ENCODE measurements at regions not wholly inside any gene's neighbourhood (a gene's known extent, or its start where the extent isn't known, plus 50 kb on each side); places are given as distances from the start of the nearest gene placed in this dataset.

GRCh38 chr9:102113191-102113590, 374.7 kb upstream of the GRIN3A start:
- ChIA-PET CTCF (no interaction called here), POLR2A (no interaction called here)
- Histone ChIP-seq H3K27me3 (replicated peaks in 2 of 5; ENCODE audit: control insufficient read depth in 4 of 5, insufficient read depth in 5 of 5, low read length in 4 of 5) (no peaks in the 10 kb centered on the region), H3K4me3 (ENCODE audit: control insufficient read depth in 1 of 7, extremely low read depth in 1 of 7, insufficient read depth in 4 of 7, low read depth in 2 of 7, low read length in 6 of 7) (no peak overlapping the region), H3K4me1 (ENCODE audit: control extremely low read depth in 1 of 4, control insufficient read depth in 4 of 4, insufficient read depth in 4 of 4, low read length in 3 of 4) (no peaks in the 10 kb centered on the region), H3K9me3 (ENCODE audit: control extremely low read depth in 1 of 5, control insufficient read depth in 4 of 5, insufficient read depth in 2 of 5, low read depth in 1 of 5, low read length in 4 of 5) (no peaks in the 10 kb centered on the region), H3K36me3 (ENCODE audit: control insufficient read depth in 4 of 4, insufficient read depth in 4 of 4, low read length in 3 of 4) (no peaks in the 10 kb centered on the region), H3K27ac (ENCODE audit: insufficient read depth in 1 of 2, low read depth in 1 of 2, low read length in 2 of 2, poor library complexity in 1 of 2, severe bottlenecking in 2 of 2) (no peak overlapping the region)
- DNase-seq, result no peak
- WGBS (ENCODE audit: insufficient coverage), result no CpG with 5 or more reads among the region's 1 CpG

- Histone ChIP-seq H3K27ac (ENCODE audit: insufficient read depth in 1 of 2, low read depth in 1 of 2, low read length in 2 of 2, poor library complexity in 1 of 2, severe bottlenecking in 2 of 2) (no peak overlapping the region), H3K9me3 (ENCODE audit: control extremely low read depth in 1 of 5, control insufficient read depth in 4 of 5, insufficient read depth in 2 of 5, low read depth in 1 of 5, low read length in 4 of 5) (no peaks in the 10 kb centered on the region), H3K4me1 (ENCODE audit: control extremely low read depth in 1 of 4, control insufficient read depth in 4 of 4, insufficient read depth in 4 of 4, low read length in 3 of 4) (no peaks in the 10 kb centered on the region), H3K4me3 (ENCODE audit: control insufficient read depth in 1 of 7, extremely low read depth in 1 of 7, insufficient read depth in 4 of 7, low read depth in 2 of 7, low read length in 6 of 7) (no peak overlapping the region), H3K27me3 (replicated peaks in 2 of 5; ENCODE audit: control insufficient read depth in 4 of 5, insufficient read depth in 5 of 5, low read length in 4 of 5) (no peaks in the 10 kb centered on the region), H3K36me3 (ENCODE audit: control insufficient read depth in 4 of 4, insufficient read depth in 4 of 4, low read length in 3 of 4) (no peaks in the 10 kb centered on the region)
- no peak for DNase-seq
- POLR2A ChIA-PET, result no interaction called here
- no CpG with 5 or more reads among the region's 1 CpG for WGBS (ENCODE audit: insufficient coverage)
- CTCF ChIA-PET, result no interaction called here
Observed at GRCh38 chr9:102106439-102106838, 368.0 kb upstream of the GRIN3A start.

DNA sequence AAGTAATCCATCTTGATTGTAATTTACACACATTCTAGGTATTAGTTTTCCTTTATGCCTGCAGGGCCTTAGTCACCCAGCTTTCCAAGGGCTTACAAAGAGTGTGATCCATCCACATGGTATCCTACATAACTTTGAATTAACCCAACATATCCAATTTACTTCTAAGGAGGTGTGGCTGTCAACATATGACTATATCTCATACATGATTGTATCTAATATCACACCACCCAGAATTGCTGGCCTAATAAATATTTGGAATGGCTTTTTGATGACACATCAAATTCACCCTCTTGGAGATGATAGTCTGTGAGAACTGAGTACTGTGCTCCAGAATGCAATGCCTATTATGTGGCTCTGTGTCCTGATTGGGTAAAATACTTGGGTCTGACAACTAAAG, 363.3 kb upstream of the GRIN3A start:
- no peak for DNase-seq
- H3K27ac ChIP-seq (ENCODE audit: insufficient read depth in 1 of 2, low read depth in 1 of 2, low read length in 2 of 2, poor library complexity in 1 of 2, severe bottlenecking in 2 of 2), result no peak overlapping the region
- CTCF ChIA-PET, result no interaction called here
- peaks cover 0 to 3% (median 0%) of the 10 kb centered on the region in 4 experiments for H3K4me1 ChIP-seq (ENCODE audit: control extremely low read depth in 1 of 4, control insufficient read depth in 4 of 4, insufficient read depth in 4 of 4, low read length in 3 of 4)
- H3K27me3 ChIP-seq (replicated peaks in 2 of 5; ENCODE audit: control insufficient read depth in 4 of 5, insufficient read depth in 5 of 5, low read length in 4 of 5), result no peaks in the 10 kb centered on the region
- H3K36me3 ChIP-seq (ENCODE audit: control insufficient read depth in 4 of 4, insufficient read depth in 4 of 4, low read length in 3 of 4), result no peaks in the 10 kb centered on the region
- H3K4me3 ChIP-seq (ENCODE audit: control insufficient read depth in 1 of 7, extremely low read depth in 1 of 7, insufficient read depth in 4 of 7, low read depth in 2 of 7, low read length in 6 of 7), result no peak overlapping the region
- POLR2A ChIA-PET, result no interaction called here
- no peaks in the 10 kb centered on the region for H3K9me3 ChIP-seq (ENCODE audit: control extremely low read depth in 1 of 5, control insufficient read depth in 4 of 5, insufficient read depth in 2 of 5, low read depth in 1 of 5, low read length in 4 of 5)

DNA sequence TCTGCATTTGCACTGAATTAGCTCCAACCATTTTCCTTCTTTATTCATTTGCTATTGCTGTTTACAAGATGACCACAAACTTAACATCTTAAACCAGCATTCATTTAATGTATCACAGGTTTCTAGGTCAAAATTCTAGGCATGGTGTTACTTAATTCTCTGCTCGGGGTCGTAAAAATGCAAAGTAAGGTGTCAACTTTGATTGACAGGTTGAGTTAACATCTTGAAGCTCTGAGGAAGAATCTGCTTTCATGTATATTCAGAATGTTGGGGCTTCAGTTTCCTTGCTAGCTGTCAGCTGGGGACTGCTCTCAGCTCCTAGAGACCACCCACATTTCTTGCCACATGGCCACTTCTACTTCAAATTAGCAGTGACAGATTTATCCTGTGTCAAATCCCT, 348.7 kb upstream of the GRIN3A start:
- ChIA-PET POLR2A (no interaction called here), CTCF (no interaction called here)
- DNase-seq, result no peak

GRCh38 chr9:102085548-102085947, 347.1 kb upstream of the GRIN3A start:
- ChIA-PET POLR2A (no interaction called here), CTCF (no interaction called here)
- no peaks in the 10 kb centered on the region for H3K27me3 ChIP-seq (replicated peaks in 2 of 5; ENCODE audit: control insufficient read depth in 4 of 5, insufficient read depth in 5 of 5, low read length in 4 of 5)
- H3K36me3 ChIP-seq (ENCODE audit: control insufficient read depth in 4 of 4, insufficient read depth in 4 of 4, low read length in 3 of 4), result no peaks in the 10 kb centered on the region
- no peaks in the 10 kb centered on the region for H3K4me1 ChIP-seq (ENCODE audit: control extremely low read depth in 1 of 4, control insufficient read depth in 4 of 4, insufficient read depth in 4 of 4, low read length in 3 of 4)
- no peaks in the 10 kb centered on the region for H3K9me3 ChIP-seq (ENCODE audit: control extremely low read depth in 1 of 5, control insufficient read depth in 4 of 5, insufficient read depth in 2 of 5, low read depth in 1 of 5, low read length in 4 of 5)
- no peak for DNase-seq
- no peak overlapping the region for H3K27ac ChIP-seq (ENCODE audit: insufficient read depth in 1 of 2, low read depth in 1 of 2, low read length in 2 of 2, poor library complexity in 1 of 2, severe bottlenecking in 2 of 2)
- H3K4me3 ChIP-seq (ENCODE audit: control insufficient read depth in 1 of 7, extremely low read depth in 1 of 7, insufficient read depth in 4 of 7, low read depth in 2 of 7, low read length in 6 of 7), result no peak overlapping the region

More for the DNA sequence above, 348.7 kb upstream of the GRIN3A start:
- Histone ChIP-seq H3K27me3 (replicated peaks in 2 of 5; ENCODE audit: control insufficient read depth in 4 of 5, insufficient read depth in 5 of 5, low read length in 4 of 5) (no peaks in the 10 kb centered on the region), H3K27ac (ENCODE audit: insufficient read depth in 1 of 2, low read depth in 1 of 2, low read length in 2 of 2, poor library complexity in 1 of 2, severe bottlenecking in 2 of 2) (no peak overlapping the region), H3K9me3 (ENCODE audit: control extremely low read depth in 1 of 5, control insufficient read depth in 4 of 5, insufficient read depth in 2 of 5, low read depth in 1 of 5, low read length in 4 of 5) (no peaks in the 10 kb centered on the region), H3K36me3 (ENCODE audit: control insufficient read depth in 4 of 4, insufficient read depth in 4 of 4, low read length in 3 of 4) (no peaks in the 10 kb centered on the region), H3K4me3 (ENCODE audit: control insufficient read depth in 1 of 7, extremely low read depth in 1 of 7, insufficient read depth in 4 of 7, low read depth in 2 of 7, low read length in 6 of 7) (no peak overlapping the region), H3K4me1 (ENCODE audit: control extremely low read depth in 1 of 4, control insufficient read depth in 4 of 4, insufficient read depth in 4 of 4, low read length in 3 of 4) (no peaks in the 10 kb centered on the region)
- 89% methylated on average over 2 of the region's 2 CpGs for WGBS (ENCODE audit: insufficient coverage)

DNA sequence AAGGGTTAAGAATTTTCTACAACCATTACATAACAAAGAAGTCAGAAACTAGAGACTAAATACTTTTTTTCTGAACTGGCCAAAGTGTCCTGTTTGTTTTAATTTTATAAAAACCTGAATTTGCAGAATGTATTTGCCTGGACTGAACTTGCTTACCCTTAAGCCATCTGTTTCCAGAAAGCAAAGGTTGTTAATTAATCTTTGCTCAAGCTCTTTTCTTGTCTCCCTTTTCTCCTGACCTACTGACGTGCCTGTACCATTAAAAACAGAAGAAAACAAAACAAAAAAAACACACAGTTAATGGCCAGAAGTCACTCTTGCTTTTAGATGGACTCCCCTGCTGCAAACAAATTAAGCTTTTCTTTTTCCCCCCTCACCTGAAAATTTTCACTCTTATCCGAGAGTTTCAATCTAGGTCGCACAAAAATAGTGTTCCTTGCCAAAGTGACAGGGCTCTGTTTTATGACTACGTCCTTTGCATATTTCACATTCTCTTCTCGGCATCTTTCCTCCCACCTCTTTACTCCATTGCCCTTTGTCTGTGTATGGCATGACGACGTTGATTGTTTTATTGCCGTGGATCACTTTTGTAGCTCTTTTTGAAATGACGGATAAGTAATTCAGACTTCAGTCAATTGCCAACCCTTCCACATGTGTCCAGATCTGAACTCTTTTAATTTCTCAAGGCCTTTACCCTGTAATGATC, 333.8 kb upstream of the GRIN3A start:
- CTCF ChIA-PET, result no interaction called here
- Histone ChIP-seq H3K27ac (ENCODE audit: insufficient read depth in 1 of 2, low read depth in 1 of 2, low read length in 2 of 2, poor library complexity in 1 of 2, severe bottlenecking in 2 of 2) (no peak overlapping the region), H3K4me3 (ENCODE audit: control insufficient read depth in 1 of 7, extremely low read depth in 1 of 7, insufficient read depth in 4 of 7, low read depth in 2 of 7, low read length in 6 of 7) (no peak overlapping the region), H3K27me3 (replicated peaks in 2 of 5; ENCODE audit: control insufficient read depth in 4 of 5, insufficient read depth in 5 of 5, low read length in 4 of 5) (no peaks in the 10 kb centered on the region), H3K36me3 (ENCODE audit: control insufficient read depth in 4 of 4, insufficient read depth in 4 of 4, low read length in 3 of 4) (no peaks in the 10 kb centered on the region), H3K4me1 (ENCODE audit: control extremely low read depth in 1 of 4, control insufficient read depth in 4 of 4, insufficient read depth in 4 of 4, low read length in 3 of 4) (no peaks in the 10 kb centered on the region), H3K9me3 (ENCODE audit: control extremely low read depth in 1 of 5, control insufficient read depth in 4 of 5, insufficient read depth in 2 of 5, low read depth in 1 of 5, low read length in 4 of 5) (no peaks in the 10 kb centered on the region)
- DNase-seq, result no peak
- POLR2A ChIA-PET, result no interaction called here
- 85% methylated on average over 9 of the region's 9 CpGs for WGBS (ENCODE audit: insufficient coverage)

DNA sequence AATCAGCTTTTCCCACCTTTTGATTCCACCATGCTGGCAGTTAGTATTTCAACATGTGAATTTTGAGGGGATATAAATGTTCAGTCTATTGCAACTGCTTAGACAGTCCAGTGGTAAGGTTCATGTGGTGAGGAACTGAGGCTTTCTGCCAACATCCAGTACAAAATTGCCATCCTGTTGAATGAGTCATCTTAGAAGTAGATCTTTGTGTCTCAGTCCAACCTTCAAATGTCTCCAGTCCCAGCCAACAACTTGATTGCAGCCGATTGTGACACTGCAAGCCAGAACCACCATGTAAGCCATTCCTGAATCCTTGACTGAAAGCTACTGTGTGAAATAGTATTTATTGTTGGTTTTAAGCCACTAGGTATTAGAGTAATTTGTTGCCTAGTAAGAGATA, 331.5 kb upstream of the GRIN3A start:
- no peaks in the 10 kb centered on the region for H3K27me3 ChIP-seq (replicated peaks in 2 of 5; ENCODE audit: control insufficient read depth in 4 of 5, insufficient read depth in 5 of 5, low read length in 4 of 5)
- no peak overlapping the region for H3K4me3 ChIP-seq (ENCODE audit: control insufficient read depth in 1 of 7, extremely low read depth in 1 of 7, insufficient read depth in 4 of 7, low read depth in 2 of 7, low read length in 6 of 7)
- H3K27ac ChIP-seq (ENCODE audit: insufficient read depth in 1 of 2, low read depth in 1 of 2, low read length in 2 of 2, poor library complexity in 1 of 2, severe bottlenecking in 2 of 2), result no peak overlapping the region
- no peaks in the 10 kb centered on the region for H3K36me3 ChIP-seq (ENCODE audit: control insufficient read depth in 4 of 4, insufficient read depth in 4 of 4, low read length in 3 of 4)
- H3K4me1 ChIP-seq (ENCODE audit: control extremely low read depth in 1 of 4, control insufficient read depth in 4 of 4, insufficient read depth in 4 of 4, low read length in 3 of 4), result no peaks in the 10 kb centered on the region
- ChIA-PET CTCF (no interaction called here), POLR2A (no interaction called here)
- DNase-seq, result no peak
- 100% methylated on average over 1 of the region's 1 CpG for WGBS (ENCODE audit: insufficient coverage)
- H3K9me3 ChIP-seq (ENCODE audit: control extremely low read depth in 1 of 5, control insufficient read depth in 4 of 5, insufficient read depth in 2 of 5, low read depth in 1 of 5, low read length in 4 of 5), result no peaks in the 10 kb centered on the region

All from common myeloid progenitor, CD34-positive (primary cell).